H9 (cell line): ENCODE measurements at regions not wholly inside any gene's neighbourhood (a gene's known extent, or its start where the extent isn't known, plus 50 kb on each side); places are given as distances from the start of the nearest gene placed in this dataset.

Experiments used
- DNase-seq: peaks from one replicate; pipeline ENCODE4 v3.0.0-alpha.2; 2017
- H2AFZ ChIP-seq: one replicate; pipeline ENCODE4 v1.6.1; 2013; ENCODE audit warnings: mild to moderate bottlenecking, low read length, control low read depth, moderate library complexity
- H2AK5ac ChIP-seq: 2 replicates; pipeline ENCODE4 v1.6.1; 2013; ENCODE audit warnings: low read length, control low read depth, mixed read lengths; ENCODE audit not compliant: insufficient read length
- H2BK120ac ChIP-seq: one replicate; pipeline ENCODE4 v1.6.1; 2013; ENCODE audit warnings: low read depth, mild to moderate bottlenecking, low read length, control low read depth, inconsistent platforms; ENCODE audit not compliant: poor library complexity, severe bottlenecking
- H2BK12ac ChIP-seq: 2 replicates; pipeline ENCODE4 v1.6.1; 2013; ENCODE audit warnings: low read length, control low read depth, mixed read lengths, low read depth; ENCODE audit not compliant: insufficient read length
- H2BK15ac ChIP-seq: 2 replicates; pipeline ENCODE4 v1.6.1; 2013; ENCODE audit warnings: low read depth, low read length, control low read depth
- H2BK20ac ChIP-seq: one replicate; pipeline ENCODE4 v1.6.1; 2013; ENCODE audit warnings: low read depth, mild to moderate bottlenecking, low read length, control low read depth, inconsistent platforms; ENCODE audit not compliant: poor library complexity, severe bottlenecking
- H2BK5ac ChIP-seq: 2 replicates; pipeline ENCODE4 v1.6.1; 2013; ENCODE audit warnings: low read length, control low read depth, mixed read lengths; ENCODE audit not compliant: insufficient read length
- H3K14ac ChIP-seq: 2 replicates; pipeline ENCODE4 v1.6.1; 2013; ENCODE audit warnings: low read length, control low read depth; ENCODE audit not compliant: insufficient read depth
- H3K18ac ChIP-seq: 2 replicates; pipeline ENCODE4 v1.6.1; 2013; ENCODE audit warnings: low read depth, mild to moderate bottlenecking, mixed read lengths, low read length, control low read depth; ENCODE audit not compliant: insufficient read length
- H3K23ac ChIP-seq: 2 replicates; pipeline ENCODE4 v1.6.1; 2013; ENCODE audit warnings: low read length, control low read depth, mixed read lengths, low read depth; ENCODE audit not compliant: insufficient read length
- H3K23me2 ChIP-seq: 2 replicates; pipeline ENCODE4 v1.6.1; 2013; ENCODE audit warnings: low read depth, mild to moderate bottlenecking, mixed read lengths, low read length, control low read depth; ENCODE audit not compliant: insufficient read length, poor library complexity, severe bottlenecking
- H3K27ac ChIP-seq: 2 replicates; pipeline ENCODE4 v1.5.1; 2013; ENCODE audit warnings: low read length, control low read depth, mixed read lengths, low read depth; ENCODE audit not compliant: insufficient read length
- H3K27me3 ChIP-seq: 2 replicates; pipeline ENCODE4 v1.6.1; 2013; ENCODE audit warnings: low read length, control low read depth, inconsistent platforms; ENCODE audit not compliant: insufficient read depth
- H3K4ac ChIP-seq: 2 replicates; pipeline ENCODE4 v1.6.1; 2013; ENCODE audit warnings: low read depth, mild to moderate bottlenecking, control low read depth, inconsistent platforms, low read length, moderate library complexity
- H3K4me1 ChIP-seq: 2 replicates; pipeline ENCODE4 v1.6.1; 2013; ENCODE audit warnings: low read length, control low read depth, inconsistent platforms; ENCODE audit not compliant: insufficient read depth
- H3K4me2 ChIP-seq: 2 replicates; pipeline ENCODE4 v1.6.1; 2013; ENCODE audit warnings: low read length, control low read depth, mixed read lengths; ENCODE audit not compliant: insufficient read length, insufficient read depth
- H3K56ac ChIP-seq: 2 replicates; pipeline ENCODE4 v1.6.1; 2013; ENCODE audit warnings: low read depth, mild to moderate bottlenecking, mixed read lengths, low read length, control low read depth; ENCODE audit not compliant: insufficient read length
- H3K79me1 ChIP-seq: 2 replicates; pipeline ENCODE4 v1.6.1; 2013; ENCODE audit warnings: low read depth, mild to moderate bottlenecking, moderate library complexity, low read length, control low read depth, inconsistent platforms; ENCODE audit not compliant: insufficient read depth, poor library complexity, severe bottlenecking
- H3K79me2 ChIP-seq: 2 replicates; pipeline ENCODE4 v1.6.1; 2013; ENCODE audit warnings: low read length, control low read depth, inconsistent platforms; ENCODE audit not compliant: insufficient read depth
- H3K9ac ChIP-seq: 2 replicates; pipeline ENCODE4 v1.6.1; 2013; ENCODE audit warnings: low read length, control low read depth, mixed read lengths; ENCODE audit not compliant: insufficient read length; ENCODE audit errors: extremely low read depth
- H3K9me3 ChIP-seq: one replicate; pipeline ENCODE4 v1.6.1; 2013; ENCODE audit warnings: low read depth, low read length, inconsistent platforms; ENCODE audit not compliant: control insufficient read depth
- H3T11ph ChIP-seq: one replicate; pipeline ENCODE4 v1.6.1; 2013; ENCODE audit warnings: mild to moderate bottlenecking, low read length, control low read depth, inconsistent platforms
- H4K20me1 ChIP-seq: one replicate; pipeline ENCODE4 v1.6.1; 2013; ENCODE audit not compliant: control insufficient read depth, insufficient read length, insufficient read depth
- H4K5ac ChIP-seq: 2 replicates; pipeline ENCODE4 v1.6.1; 2013; ENCODE audit warnings: low read depth, mild to moderate bottlenecking, mixed read lengths, low read length, control low read depth; ENCODE audit not compliant: insufficient read length
- H4K8ac ChIP-seq: replicated peaks from 2 replicates; pipeline ENCODE4 v1.6.1; 2013; ENCODE audit warnings: low read length, control low read depth, mixed read lengths, low read depth; ENCODE audit not compliant: insufficient read length
- H4K91ac ChIP-seq: 2 replicates; pipeline ENCODE4 v1.6.1; 2013; ENCODE audit warnings: low read depth, mild to moderate bottlenecking, moderate library complexity, mixed read lengths, low read length, control low read depth; ENCODE audit not compliant: insufficient read length
- H3K27ac Mint-ChIP-seq, 3 experiments: 2 replicates in 2 of 3; 3 replicates in 1 of 3; pipeline ENCODE4 v1.8.0; 2020 to 2021; ENCODE audit warnings: mixed read lengths in 3 of 3, mild to moderate bottlenecking in 1 of 3, moderate library complexity in 1 of 3
- H3K27me3 Mint-ChIP-seq: 2 replicates; pipeline ENCODE4 v1.8.0; 2021; ENCODE audit warnings: low read depth, mild to moderate bottlenecking, moderate library complexity, mixed read lengths
- H3K36me3 Mint-ChIP-seq, 3 experiments: 2 replicates in 2 of 3; 3 replicates in 1 of 3; pipeline ENCODE4 v1.8.0; 2020 to 2021; ENCODE audit warnings: low read depth in 3 of 3, mixed read lengths in 3 of 3; ENCODE audit not compliant: insufficient read depth in 1 of 3
- H3K4me1 Mint-ChIP-seq, 2 experiments: 2 replicates each; pipeline ENCODE4 v1.8.0; 2020; ENCODE audit warnings: mixed read lengths in 2 of 2
- H3K4me3 Mint-ChIP-seq, 2 experiments: 2 replicates in 1 of 2; 3 replicates in 1 of 2; pipeline ENCODE4 v1.8.0; 2020 to 2021; ENCODE audit warnings: mild to moderate bottlenecking in 2 of 2, mixed read lengths in 2 of 2, moderate library complexity in 1 of 2
- H3K9me3 Mint-ChIP-seq, 2 experiments: 2 replicates in 1 of 2; 3 replicates in 1 of 2; pipeline ENCODE4 v1.8.0; 2020; ENCODE audit warnings: mild to moderate bottlenecking in 2 of 2, mixed read lengths in 2 of 2, moderate library complexity in 1 of 2
- WGBS: extraction: QIAGEN DNeasy Blood & Tissue Kit; methylation state at CpG from one replicate; pipeline ENCODE4 v1.1.7; 2013; ENCODE audit warnings: missing lambda C conversion rate, low lambda C conversion rate, mixed read lengths; ENCODE audit not compliant: insufficient read length; ENCODE audit errors: extremely low coverage; 5-methylcytosine and 5-hydroxymethylcytosine counted together
- TF ChIP-seq, protein P1 (sequence below): fragments of 200-600 bp; sonication (generic); conservative IDR thresholded peaks from 3 replicates; pipeline ENCODE4 v1.8.0; 2021; ENCODE audit warnings: antibody characterized with exemption, mild to moderate bottlenecking

DNA sequence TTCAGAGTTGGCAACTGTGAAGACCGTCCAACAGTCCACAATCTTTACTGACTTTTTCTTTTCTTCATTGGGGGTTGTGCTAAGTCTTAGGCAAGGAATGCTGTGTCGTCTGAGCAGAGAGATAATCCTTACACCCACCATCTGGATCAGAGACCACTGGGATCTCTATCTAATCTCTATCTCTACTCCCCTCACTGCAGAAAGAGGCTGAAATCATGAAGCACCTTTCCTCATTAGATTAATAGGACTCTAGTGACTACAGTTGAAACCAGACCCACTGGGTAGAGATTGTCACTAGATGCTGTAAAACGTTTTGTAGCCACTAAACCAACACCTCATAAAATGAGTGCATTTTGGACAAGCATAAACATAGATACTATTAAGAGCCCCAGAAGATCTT is 387.4 kb upstream of the CELF2 start:
- Histone ChIP-seq H2BK12ac (no peak overlapping the region), H3K9me3 (no peaks in the 10 kb centered on the region), H3K79me2 (no peaks in the 10 kb centered on the region), H3K4me1 (no peaks in the 10 kb centered on the region), H3K27ac (no peak overlapping the region), H2BK15ac (no peak overlapping the region), H2AFZ (no peak overlapping the region), H3T11ph (no peak overlapping the region), H3K4ac (no peak overlapping the region), H3K56ac (no peak overlapping the region), H2BK20ac (no peak overlapping the region), H3K27me3 (no peaks in the 10 kb centered on the region), H4K91ac (no peak overlapping the region), H3K4me2 (no peak overlapping the region), H4K5ac (no peak overlapping the region), H3K23ac (no peak overlapping the region), H4K20me1 (no peaks in the 10 kb centered on the region), H2BK5ac (no peak overlapping the region), H4K8ac (no peak overlapping the region), H2AK5ac (no peak overlapping the region), H3K18ac (no peak overlapping the region), H2BK120ac (no peak overlapping the region), H3K79me1 (no peaks in the 10 kb centered on the region), H3K23me2 (no peaks in the 10 kb centered on the region), H3K14ac (no peak overlapping the region), H3K9ac (no peak overlapping the region)
- Mint-ChIP-seq H3K4me3 (no peak overlapping the region), H3K36me3 (no peaks in the 10 kb centered on the region), H3K9me3 (0 out of 5 replicates have a peak, but pooled peaks cover 0 to 2% of the 10 kb centered on the region in 2 experiments), H3K4me1 (no peaks in the 10 kb centered on the region), H3K27ac (peak overlapping the region in 1 of 3 experiments; percentile 23; a peak in 1 of 7 replicates), H3K27me3 (no peaks in the 10 kb centered on the region)
- DNase-seq, result no peak
- no CpG with 5 or more reads among the region's 3 CpGs for WGBS
- TF ChIP-seq, protein P1, sequence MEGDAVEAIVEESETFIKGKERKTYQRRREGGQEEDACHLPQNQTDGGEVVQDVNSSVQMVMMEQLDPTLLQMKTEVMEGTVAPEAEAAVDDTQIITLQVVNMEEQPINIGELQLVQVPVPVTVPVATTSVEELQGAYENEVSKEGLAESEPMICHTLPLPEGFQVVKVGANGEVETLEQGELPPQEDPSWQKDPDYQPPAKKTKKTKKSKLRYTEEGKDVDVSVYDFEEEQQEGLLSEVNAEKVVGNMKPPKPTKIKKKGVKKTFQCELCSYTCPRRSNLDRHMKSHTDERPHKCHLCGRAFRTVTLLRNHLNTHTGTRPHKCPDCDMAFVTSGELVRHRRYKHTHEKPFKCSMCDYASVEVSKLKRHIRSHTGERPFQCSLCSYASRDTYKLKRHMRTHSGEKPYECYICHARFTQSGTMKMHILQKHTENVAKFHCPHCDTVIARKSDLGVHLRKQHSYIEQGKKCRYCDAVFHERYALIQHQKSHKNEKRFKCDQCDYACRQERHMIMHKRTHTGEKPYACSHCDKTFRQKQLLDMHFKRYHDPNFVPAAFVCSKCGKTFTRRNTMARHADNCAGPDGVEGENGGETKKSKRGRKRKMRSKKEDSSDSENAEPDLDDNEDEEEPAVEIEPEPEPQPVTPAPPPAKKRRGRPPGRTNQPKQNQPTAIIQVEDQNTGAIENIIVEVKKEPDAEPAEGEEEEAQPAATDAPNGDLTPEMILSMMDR, result no peak
